ENCODE measurements at regions not wholly inside any gene's neighbourhood (a gene's known extent, or its start where the extent isn't known, plus 50 kb on each side); places are given as distances from the start of the nearest gene placed in this dataset.

DNA sequence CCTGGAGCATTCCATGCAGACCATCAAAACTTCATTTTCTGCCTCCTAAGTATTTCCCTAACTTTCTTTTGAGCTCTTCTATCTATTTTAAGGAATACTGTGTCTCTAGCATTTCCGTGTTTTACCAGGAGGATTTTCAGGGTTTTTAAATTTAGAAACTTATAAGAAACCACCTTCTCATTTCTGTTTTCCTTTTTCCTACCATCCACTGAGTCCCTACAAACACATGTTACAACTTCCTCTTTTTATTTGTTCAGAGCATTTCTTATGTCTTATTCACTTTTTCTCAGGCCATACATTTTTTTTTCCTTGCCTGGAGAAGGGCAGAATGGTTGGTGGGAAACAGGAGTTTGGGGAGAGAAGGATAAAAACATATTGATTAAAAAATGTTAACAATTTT is 130.0 kb upstream of the BMP5 start:
- DNase-seq, result no peak
- Histone ChIP-seq H3K27me3 (no peaks in the 10 kb centered on the region), H3K9me3 (no peaks in the 10 kb centered on the region), H3K27ac (no peak overlapping the region), H3K4me1 (ENCODE audit: insufficient read depth) (no peaks in the 10 kb centered on the region), H3K4me3 (no peak overlapping the region), H3K36me3 (no peaks in the 10 kb centered on the region)
- WGBS, 3 donors, result 76 to 87% (median 83%) methylated on average over 1 of the region's 1 CpG
- intact Hi-C loops (cut with DNase I), result no loop called here
- TF ChIP-seq, protein P1, sequence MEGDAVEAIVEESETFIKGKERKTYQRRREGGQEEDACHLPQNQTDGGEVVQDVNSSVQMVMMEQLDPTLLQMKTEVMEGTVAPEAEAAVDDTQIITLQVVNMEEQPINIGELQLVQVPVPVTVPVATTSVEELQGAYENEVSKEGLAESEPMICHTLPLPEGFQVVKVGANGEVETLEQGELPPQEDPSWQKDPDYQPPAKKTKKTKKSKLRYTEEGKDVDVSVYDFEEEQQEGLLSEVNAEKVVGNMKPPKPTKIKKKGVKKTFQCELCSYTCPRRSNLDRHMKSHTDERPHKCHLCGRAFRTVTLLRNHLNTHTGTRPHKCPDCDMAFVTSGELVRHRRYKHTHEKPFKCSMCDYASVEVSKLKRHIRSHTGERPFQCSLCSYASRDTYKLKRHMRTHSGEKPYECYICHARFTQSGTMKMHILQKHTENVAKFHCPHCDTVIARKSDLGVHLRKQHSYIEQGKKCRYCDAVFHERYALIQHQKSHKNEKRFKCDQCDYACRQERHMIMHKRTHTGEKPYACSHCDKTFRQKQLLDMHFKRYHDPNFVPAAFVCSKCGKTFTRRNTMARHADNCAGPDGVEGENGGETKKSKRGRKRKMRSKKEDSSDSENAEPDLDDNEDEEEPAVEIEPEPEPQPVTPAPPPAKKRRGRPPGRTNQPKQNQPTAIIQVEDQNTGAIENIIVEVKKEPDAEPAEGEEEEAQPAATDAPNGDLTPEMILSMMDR (IDR thresholded peaks at IDR 0.05), result no peak

DNA sequence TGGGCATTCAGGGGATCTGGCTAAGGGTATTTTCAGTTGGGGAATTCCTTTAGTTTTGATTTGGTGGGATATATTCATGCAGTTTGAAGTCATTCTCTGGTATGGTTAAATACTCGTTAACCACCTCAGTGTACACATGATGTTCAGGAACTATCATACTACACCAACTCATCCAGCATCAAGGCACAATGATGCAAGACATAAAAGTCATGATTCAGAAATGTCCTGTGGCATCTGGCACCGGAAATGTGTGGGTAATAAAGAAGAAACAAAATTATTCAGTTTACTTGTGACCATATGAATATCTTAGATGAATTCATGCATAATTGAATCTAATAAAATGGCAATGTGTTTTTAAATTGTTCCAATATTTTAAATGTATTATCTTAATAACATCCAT is 129.0 kb upstream of the BMP5 start:
- 88 to 92% (median 88%) methylated on average over 2 of the region's 2 CpGs for WGBS, 3 donors
- no peaks in the 10 kb centered on the region for H3K27me3 ChIP-seq
- no peak overlapping the region for H3K27ac ChIP-seq
- no peak overlapping the region for H3K4me3 ChIP-seq
- TF ChIP-seq, protein P1 (IDR thresholded peaks at IDR 0.05), result no peak
- TF ChIP-seq EP300 (IDR thresholded peaks at IDR 0.05) (no peak), POLR2A (IDR thresholded peaks at IDR 0.05) (no peak)
- H3K4me1 ChIP-seq (ENCODE audit: insufficient read depth), result no peaks in the 10 kb centered on the region
- DNase-seq, result no peak
- no peaks in the 10 kb centered on the region for H3K9me3 ChIP-seq
- intact Hi-C loops (cut with DNase I), result no loop called here
- no peaks in the 10 kb centered on the region for H3K36me3 ChIP-seq

DNA sequence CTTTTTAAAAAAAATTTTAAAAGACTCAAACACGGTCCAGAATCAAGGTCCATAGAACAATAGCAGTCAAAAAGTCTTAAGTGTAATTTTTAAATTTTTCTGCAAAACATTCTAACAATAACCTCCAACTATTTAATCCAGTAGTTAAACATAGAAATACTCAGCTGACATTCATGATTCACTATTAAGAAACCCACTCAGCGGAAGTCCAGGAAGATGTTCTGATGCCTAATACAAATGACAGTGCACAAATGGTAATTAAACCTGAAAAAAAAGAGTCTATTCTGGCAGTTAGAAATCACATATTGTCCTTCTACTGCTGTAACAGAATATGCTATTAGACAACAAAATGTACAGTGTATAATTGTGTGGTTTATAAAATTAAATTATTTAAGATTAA is 128.2 kb upstream of the BMP5 start:
- H3K27me3 ChIP-seq, result no peaks in the 10 kb centered on the region
- DNase-seq, result no peak
- no peaks in the 10 kb centered on the region for H3K36me3 ChIP-seq
- TF ChIP-seq, protein P1 (IDR thresholded peaks at IDR 0.05), result no peak
- TF ChIP-seq POLR2A (IDR thresholded peaks at IDR 0.05), result no peak
- TF ChIP-seq EP300 (IDR thresholded peaks at IDR 0.05), result no peak
- no peaks in the 10 kb centered on the region for H3K9me3 ChIP-seq
- no peak overlapping the region for H3K27ac ChIP-seq
- no peak overlapping the region for H3K4me3 ChIP-seq
- 88 to 95% (median 94%) methylated on average over 2 of the region's 2 CpGs for WGBS, 3 donors
- intact Hi-C loops (cut with DNase I), result no loop called here
- H3K4me1 ChIP-seq (ENCODE audit: insufficient read depth), result no peaks in the 10 kb centered on the region

DNA sequence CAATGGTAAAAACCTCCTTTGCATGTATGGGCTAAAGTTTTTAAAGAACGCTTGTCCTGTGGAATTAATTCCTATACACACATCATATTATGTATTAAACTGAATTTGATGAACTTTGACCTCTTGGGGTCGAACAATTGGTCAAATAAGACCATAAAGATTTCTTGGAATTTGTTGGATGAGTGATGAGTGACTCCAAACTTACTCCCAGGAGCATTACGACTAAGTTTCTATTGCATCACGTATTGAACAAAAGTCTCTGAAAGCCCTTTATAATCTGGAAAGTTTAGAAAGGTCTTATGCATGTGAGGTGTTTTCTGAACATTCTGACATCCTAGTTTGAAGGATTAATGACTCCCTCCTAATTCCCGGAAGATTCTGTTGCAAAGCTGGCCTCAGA is 126.9 kb upstream of the BMP5 start:
- no peak for DNase-seq
- TF ChIP-seq POLR2A (IDR thresholded peaks at IDR 0.05) (no peak), EP300 (IDR thresholded peaks at IDR 0.05) (no peak)
- TF ChIP-seq, protein P1 (IDR thresholded peaks at IDR 0.05), result no peak
- no peaks in the 10 kb centered on the region for H3K4me1 ChIP-seq (ENCODE audit: insufficient read depth)
- intact Hi-C loops (cut with DNase I), result no loop called here
- no peaks in the 10 kb centered on the region for H3K36me3 ChIP-seq
- H3K27ac ChIP-seq, result no peak overlapping the region
- H3K4me3 ChIP-seq, result no peak overlapping the region
- H3K27me3 ChIP-seq, result no peaks in the 10 kb centered on the region
- whole genome bisulfite sequencing, 3 donors, result 80 to 86% (median 84%) methylated on average over 5 of the region's 5 CpGs
- no peaks in the 10 kb centered on the region for H3K9me3 ChIP-seq

DNA sequence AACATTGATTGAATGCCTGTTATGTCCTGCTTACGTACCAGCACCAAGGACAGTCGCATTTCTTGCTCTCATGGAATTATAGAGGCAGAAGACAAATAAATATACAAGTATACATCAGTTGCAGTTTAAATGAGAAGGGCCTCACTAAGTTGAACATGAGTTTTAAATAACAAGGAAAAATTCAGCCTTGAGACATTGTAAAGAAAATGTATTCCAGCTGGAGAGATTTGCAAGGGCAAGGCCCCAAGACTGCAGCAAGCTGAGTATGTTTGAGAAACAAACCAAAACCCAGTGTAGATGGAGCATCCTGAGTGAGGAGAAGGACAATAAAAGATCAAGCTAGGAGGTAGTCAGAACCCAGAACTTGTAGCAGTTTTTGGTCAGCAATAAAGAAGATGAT is 123.2 kb upstream of the BMP5 start:
- Histone ChIP-seq H3K36me3 (no peaks in the 10 kb centered on the region), H3K27me3 (no peaks in the 10 kb centered on the region), H3K27ac (no peak overlapping the region), H3K4me3 (no peak overlapping the region), H3K9me3 (peaks cover 0 to under 1% of the 10 kb centered on the region in 2 donors), H3K4me1 (ENCODE audit: insufficient read depth) (no peaks in the 10 kb centered on the region)
- TF ChIP-seq POLR2A (IDR thresholded peaks at IDR 0.05) (no peak), EP300 (IDR thresholded peaks at IDR 0.05) (no peak)
- TF ChIP-seq, protein P1 (IDR thresholded peaks at IDR 0.05), result no peak
- intact Hi-C loops (cut with DNase I), result no loop called here
- 42 to 60% (median 56%) methylated on average over 2 of the region's 2 CpGs for WGBS, 3 donors
- no peak for DNase-seq
